Liver (tissue), 3 donors: ENCODE measurements at regions not wholly inside any gene's neighbourhood (a gene's known extent, or its start where the extent isn't known, plus 50 kb on each side); places are given as distances from the start of the nearest gene placed in this dataset.

Experiments
- EGR1 ChIP-seq, 2 donors: IDR thresholded peaks; 2 replicates each; pipeline ENCODE4 v1.6.1; 2016 to 2018; ENCODE audit warnings: antibody characterized with exemption in 2 of 2, low read depth in 2 of 2
- SP1 ChIP-seq: IDR thresholded peaks from 2 replicates; pipeline ENCODE4 v1.6.1; 2018; ENCODE audit warnings: antibody characterized with exemption, mild to moderate bottlenecking
- TAF1 ChIP-seq: conservative IDR thresholded peaks from 2 replicates; pipeline ENCODE4 v1.6.1; 2016; ENCODE audit warnings: antibody characterized with exemption, mild to moderate bottlenecking
- YY1 ChIP-seq: IDR thresholded peaks from 2 replicates; pipeline ENCODE4 v1.6.1; 2016; ENCODE audit warnings: antibody characterized with exemption, mild to moderate bottlenecking
- TF ChIP-seq, protein P1 (sequence below): IDR thresholded peaks from 2 replicates; pipeline ENCODE4 v1.6.1; 2016; ENCODE audit warnings: antibody characterized with exemption
- TF ChIP-seq, protein P2 (sequence below): fragments of 150-350 bp; IDR thresholded peaks from 2 replicates; pipeline ENCODE4 v1.5.1; 2017; ENCODE audit warnings: improper control_type of control experiment, low read depth, low read length; ENCODE audit not compliant: missing input control
- TF ChIP-seq, protein P3 (sequence below): IDR thresholded peaks from 2 replicates; pipeline ENCODE4 v1.6.1; 2016; ENCODE audit warnings: antibody characterized with exemption, mild to moderate bottlenecking
- TF ChIP-seq, protein P4 (sequence below): IDR thresholded peaks from 2 replicates; pipeline ENCODE4 v1.6.1; 2016; ENCODE audit warnings: antibody characterized with exemption
- donor health status: healthy.
- donor health status: healthy.

DNA sequence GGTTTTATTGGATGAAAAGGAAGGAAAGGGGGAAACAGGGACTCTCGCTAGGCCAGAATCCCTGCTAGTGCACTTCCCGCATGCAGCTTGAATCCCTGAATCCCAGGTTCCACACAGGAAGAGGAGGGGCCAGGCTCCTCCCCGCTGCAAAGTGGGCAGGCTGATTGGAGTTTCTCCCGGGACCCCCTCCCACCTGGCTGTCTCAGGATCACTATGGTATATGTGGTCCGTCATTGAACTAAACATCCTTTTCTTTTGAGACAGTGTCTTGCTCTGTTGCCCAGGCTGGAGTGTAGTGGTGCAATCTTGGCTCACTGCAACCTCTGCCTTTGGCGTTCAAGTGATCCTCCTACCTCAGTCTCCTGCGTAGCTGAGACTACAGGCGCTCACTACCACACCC is 70.7 kb downstream of the FAM50B start:
- TF ChIP-seq YY1 (no peak), SP1 (no peak), TAF1 (no peak), EGR1 (IDR thresholded peaks at IDR 0.05; ENCODE audit: low read depth in 2 of 2) (no peak)
- TF ChIP-seq, protein P1, sequence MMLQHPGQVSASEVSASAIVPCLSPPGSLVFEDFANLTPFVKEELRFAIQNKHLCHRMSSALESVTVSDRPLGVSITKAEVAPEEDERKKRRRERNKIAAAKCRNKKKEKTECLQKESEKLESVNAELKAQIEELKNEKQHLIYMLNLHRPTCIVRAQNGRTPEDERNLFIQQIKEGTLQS = no peak
- TF ChIP-seq, protein P2, sequence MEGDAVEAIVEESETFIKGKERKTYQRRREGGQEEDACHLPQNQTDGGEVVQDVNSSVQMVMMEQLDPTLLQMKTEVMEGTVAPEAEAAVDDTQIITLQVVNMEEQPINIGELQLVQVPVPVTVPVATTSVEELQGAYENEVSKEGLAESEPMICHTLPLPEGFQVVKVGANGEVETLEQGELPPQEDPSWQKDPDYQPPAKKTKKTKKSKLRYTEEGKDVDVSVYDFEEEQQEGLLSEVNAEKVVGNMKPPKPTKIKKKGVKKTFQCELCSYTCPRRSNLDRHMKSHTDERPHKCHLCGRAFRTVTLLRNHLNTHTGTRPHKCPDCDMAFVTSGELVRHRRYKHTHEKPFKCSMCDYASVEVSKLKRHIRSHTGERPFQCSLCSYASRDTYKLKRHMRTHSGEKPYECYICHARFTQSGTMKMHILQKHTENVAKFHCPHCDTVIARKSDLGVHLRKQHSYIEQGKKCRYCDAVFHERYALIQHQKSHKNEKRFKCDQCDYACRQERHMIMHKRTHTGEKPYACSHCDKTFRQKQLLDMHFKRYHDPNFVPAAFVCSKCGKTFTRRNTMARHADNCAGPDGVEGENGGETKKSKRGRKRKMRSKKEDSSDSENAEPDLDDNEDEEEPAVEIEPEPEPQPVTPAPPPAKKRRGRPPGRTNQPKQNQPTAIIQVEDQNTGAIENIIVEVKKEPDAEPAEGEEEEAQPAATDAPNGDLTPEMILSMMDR = no peak
- TF ChIP-seq, protein P3, sequence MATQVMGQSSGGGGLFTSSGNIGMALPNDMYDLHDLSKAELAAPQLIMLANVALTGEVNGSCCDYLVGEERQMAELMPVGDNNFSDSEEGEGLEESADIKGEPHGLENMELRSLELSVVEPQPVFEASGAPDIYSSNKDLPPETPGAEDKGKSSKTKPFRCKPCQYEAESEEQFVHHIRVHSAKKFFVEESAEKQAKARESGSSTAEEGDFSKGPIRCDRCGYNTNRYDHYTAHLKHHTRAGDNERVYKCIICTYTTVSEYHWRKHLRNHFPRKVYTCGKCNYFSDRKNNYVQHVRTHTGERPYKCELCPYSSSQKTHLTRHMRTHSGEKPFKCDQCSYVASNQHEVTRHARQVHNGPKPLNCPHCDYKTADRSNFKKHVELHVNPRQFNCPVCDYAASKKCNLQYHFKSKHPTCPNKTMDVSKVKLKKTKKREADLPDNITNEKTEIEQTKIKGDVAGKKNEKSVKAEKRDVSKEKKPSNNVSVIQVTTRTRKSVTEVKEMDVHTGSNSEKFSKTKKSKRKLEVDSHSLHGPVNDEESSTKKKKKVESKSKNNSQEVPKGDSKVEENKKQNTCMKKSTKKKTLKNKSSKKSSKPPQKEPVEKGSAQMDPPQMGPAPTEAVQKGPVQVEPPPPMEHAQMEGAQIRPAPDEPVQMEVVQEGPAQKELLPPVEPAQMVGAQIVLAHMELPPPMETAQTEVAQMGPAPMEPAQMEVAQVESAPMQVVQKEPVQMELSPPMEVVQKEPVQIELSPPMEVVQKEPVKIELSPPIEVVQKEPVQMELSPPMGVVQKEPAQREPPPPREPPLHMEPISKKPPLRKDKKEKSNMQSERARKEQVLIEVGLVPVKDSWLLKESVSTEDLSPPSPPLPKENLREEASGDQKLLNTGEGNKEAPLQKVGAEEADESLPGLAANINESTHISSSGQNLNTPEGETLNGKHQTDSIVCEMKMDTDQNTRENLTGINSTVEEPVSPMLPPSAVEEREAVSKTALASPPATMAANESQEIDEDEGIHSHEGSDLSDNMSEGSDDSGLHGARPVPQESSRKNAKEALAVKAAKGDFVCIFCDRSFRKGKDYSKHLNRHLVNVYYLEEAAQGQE = no peak
- TF ChIP-seq, protein P4, sequence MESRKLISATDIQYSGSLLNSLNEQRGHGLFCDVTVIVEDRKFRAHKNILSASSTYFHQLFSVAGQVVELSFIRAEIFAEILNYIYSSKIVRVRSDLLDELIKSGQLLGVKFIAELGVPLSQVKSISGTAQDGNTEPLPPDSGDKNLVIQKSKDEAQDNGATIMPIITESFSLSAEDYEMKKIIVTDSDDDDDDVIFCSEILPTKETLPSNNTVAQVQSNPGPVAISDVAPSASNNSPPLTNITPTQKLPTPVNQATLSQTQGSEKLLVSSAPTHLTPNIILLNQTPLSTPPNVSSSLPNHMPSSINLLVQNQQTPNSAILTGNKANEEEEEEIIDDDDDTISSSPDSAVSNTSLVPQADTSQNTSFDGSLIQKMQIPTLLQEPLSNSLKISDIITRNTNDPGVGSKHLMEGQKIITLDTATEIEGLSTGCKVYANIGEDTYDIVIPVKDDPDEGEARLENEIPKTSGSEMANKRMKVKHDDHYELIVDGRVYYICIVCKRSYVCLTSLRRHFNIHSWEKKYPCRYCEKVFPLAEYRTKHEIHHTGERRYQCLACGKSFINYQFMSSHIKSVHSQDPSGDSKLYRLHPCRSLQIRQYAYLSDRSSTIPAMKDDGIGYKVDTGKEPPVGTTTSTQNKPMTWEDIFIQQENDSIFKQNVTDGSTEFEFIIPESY = no peak
